ENCODE measurements at regions not wholly inside any gene's neighbourhood (a gene's known extent, or its start where the extent isn't known, plus 50 kb on each side); places are given as distances from the start of the nearest gene placed in this dataset.
A peak's percentile ranks its signal among the peaks of the same experiment; 100 is the strongest.

- no peak for DNase-seq (ENCODE audit: low read depth, low spot score)
Measured at GRCh38 chr14:62143245-62143644, 381.0 kb downstream of the SNAPC1 start.

GRCh38 chr14:62144863-62145262 lies 382.6 kb downstream of the SNAPC1 start:
- no peak for DNase-seq (ENCODE audit: low read depth, low spot score)

- no peak for DNase-seq (ENCODE audit: low read depth, low spot score)
Measured at GRCh38 chr14:62146030-62146429, 383.8 kb downstream of the SNAPC1 start.

- DNase-seq (ENCODE audit: low read depth, low spot score) = no peak
Measured at GRCh38 chr14:62156052-62156451, 393.8 kb downstream of the SNAPC1 start.

- DNase-seq (ENCODE audit: low read depth, low spot score) = no peak
Measured at GRCh38 chr14:62158779-62159178, 396.6 kb downstream of the SNAPC1 start.

GRCh38 chr14:62159314-62159713 lies 397.1 kb downstream of the SNAPC1 start:
- DNase-seq (ENCODE audit: low read depth, low spot score) = no peak

- peak; percentile 13 for DNase-seq (ENCODE audit: low read depth, low spot score)
Measured at GRCh38 chr14:62162998-62163589, 400.9 kb downstream of the SNAPC1 start.

- DNase-seq (ENCODE audit: low read depth, low spot score) = no peak
Measured at GRCh38 chr14:62168564-62169155, 406.4 kb downstream of the SNAPC1 start.

GRCh38 chr14:62179367-62180018 lies 417.3 kb downstream of the SNAPC1 start:
- peak; percentile 26 for DNase-seq (ENCODE audit: low read depth, low spot score)

- DNase-seq (ENCODE audit: low read depth, low spot score) = no peak
Measured at GRCh38 chr14:62181591-62181990, 419.4 kb downstream of the SNAPC1 start.

- DNase-seq (ENCODE audit: low read depth, low spot score) = no peak
Measured at GRCh38 chr14:62185078-62185477, 422.9 kb downstream of the SNAPC1 start.

GRCh38 chr14:62187265-62187664 lies 425.0 kb downstream of the SNAPC1 start:
- no peak for DNase-seq (ENCODE audit: low read depth, low spot score)

GRCh38 chr14:62189698-62190097 lies 427.5 kb downstream of the SNAPC1 start:
- no peak for DNase-seq (ENCODE audit: low read depth, low spot score)

- no peak for DNase-seq (ENCODE audit: low read depth, low spot score)
Measured at GRCh38 chr14:62206456-62206855, 444.2 kb downstream of the SNAPC1 start.

- peak; percentile 4 for DNase-seq (ENCODE audit: low read depth, low spot score)
Measured at GRCh38 chr14:62209287-62209899, 447.2 kb downstream of the SNAPC1 start.

GRCh38 chr14:62213516-62213915 lies 451.3 kb downstream of the SNAPC1 start:
- DNase-seq (ENCODE audit: low read depth, low spot score) = no peak

- no peak for DNase-seq (ENCODE audit: low read depth, low spot score)
Measured at GRCh38 chr14:62216121-62216520, 453.9 kb downstream of the SNAPC1 start.

GRCh38 chr14:62234849-62235248 lies 472.6 kb downstream of the SNAPC1 start:
- DNase-seq (ENCODE audit: low read depth, low spot score) = no peak

GRCh38 chr14:62244221-62244620 lies 482.0 kb downstream of the SNAPC1 start:
- DNase-seq (ENCODE audit: low read depth, low spot score) = no peak

GRCh38 chr14:62247266-62247665 lies 485.0 kb downstream of the SNAPC1 start:
- no peak for DNase-seq (ENCODE audit: low read depth, low spot score)

- DNase-seq (ENCODE audit: low read depth, low spot score) = no peak
Measured at GRCh38 chr14:62251237-62251636, 489.0 kb downstream of the SNAPC1 start.

GRCh38 chr14:62253171-62253570 lies 491.0 kb downstream of the SNAPC1 start:
- DNase-seq (ENCODE audit: low read depth, low spot score) = no peak

- DNase-seq (ENCODE audit: low read depth, low spot score) = no peak
Measured at GRCh38 chr14:62253911-62254310, 491.7 kb downstream of the SNAPC1 start.
